GM18951 (cell line): ENCODE measurements at regions not wholly inside any gene's neighbourhood (a gene's known extent, or its start where the extent isn't known, plus 50 kb on each side); places are given as distances from the start of the nearest gene placed in this dataset.

Experiments
- POLR2A ChIP-seq: IDR thresholded peaks from 4 replicates; pipeline ENCODE4 v1.6.1; 2011; ENCODE audit warnings: mild to moderate bottlenecking; ENCODE audit not compliant: insufficient read length, insufficient read depth; ENCODE audit errors: extremely low read depth
- in situ Hi-C: fragments of 300-500 bp; cut with MboI; formaldehyde crosslinking; loops from one replicate; pipeline ENCODE4 v1.12.0; 2022; ENCODE audit warnings: low sequenced_read_pairs, mixed read lengths, inconsistent platforms; ENCODE audit not compliant: unreplicated experiment

DNA sequence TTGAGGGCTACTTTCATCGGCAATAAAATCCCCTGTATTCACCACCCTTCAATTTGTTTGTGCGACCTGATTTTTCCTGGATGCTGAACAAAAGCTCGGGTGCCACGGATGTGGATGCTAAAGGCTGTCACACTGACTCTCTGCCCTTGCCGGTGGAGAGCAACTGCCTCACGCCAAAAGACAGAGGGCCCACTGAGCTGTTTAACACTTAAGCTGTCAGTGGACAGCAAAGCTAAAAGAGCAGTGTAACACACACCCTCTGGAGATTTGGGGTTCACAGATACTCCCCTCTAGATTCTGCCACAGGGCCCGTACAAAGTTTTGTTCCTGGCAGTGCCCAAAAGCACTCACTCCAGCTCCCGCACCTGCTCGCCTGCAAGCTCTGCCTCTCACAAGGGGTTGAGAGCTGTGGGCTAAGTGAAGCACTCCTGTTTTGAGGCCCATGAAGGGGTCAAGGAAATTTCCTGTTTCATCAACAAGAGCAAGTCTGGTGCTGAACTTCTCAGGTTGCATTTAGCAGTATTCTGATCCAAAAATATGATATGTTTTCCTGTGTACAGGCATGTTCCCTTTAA, 1571.9 kb downstream of the ADGRL3 start:
- in situ Hi-C loops: no loop called here
- no peak for TF ChIP-seq POLR2A

DNA sequence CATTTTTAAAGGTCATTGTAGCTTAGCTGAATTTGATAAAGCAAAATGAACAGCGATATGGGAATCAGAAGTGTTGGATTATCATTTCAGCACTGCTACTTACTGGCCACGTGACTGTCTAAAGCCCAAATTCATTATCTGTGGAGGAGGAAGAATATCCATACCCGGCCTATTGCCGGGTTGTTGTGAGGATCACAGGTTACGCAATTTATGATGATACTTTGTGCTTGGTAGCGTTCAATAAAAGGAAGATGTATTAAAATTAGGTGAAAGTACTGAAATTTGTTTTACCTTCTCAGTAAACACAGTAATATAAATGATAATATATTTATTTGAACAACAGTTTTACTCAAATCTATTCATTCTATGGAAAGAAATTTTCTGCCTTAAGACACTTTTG, 1540.2 kb downstream of the ADGRL3 start:
- TF ChIP-seq POLR2A: no peak
- in situ Hi-C loops: no loop called here

DNA sequence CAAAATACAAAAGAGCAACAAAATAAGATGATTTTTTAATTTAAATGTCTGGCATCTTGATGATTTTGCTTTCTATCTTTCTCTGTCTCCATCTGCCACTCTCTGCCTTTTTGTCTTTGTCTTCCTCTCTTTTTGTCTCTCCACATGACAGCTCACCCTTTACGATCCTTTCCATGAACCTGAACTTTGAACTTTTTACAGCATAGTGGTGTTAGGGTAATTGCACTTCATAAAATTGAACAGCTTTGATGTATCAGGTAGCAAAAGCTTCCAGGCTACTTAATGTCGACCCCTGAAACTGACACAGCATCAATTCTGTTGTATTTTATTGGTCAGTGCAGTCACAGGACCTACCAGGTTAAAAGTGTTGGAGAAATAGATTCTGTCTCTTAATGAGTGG, 1517.0 kb downstream of the ADGRL3 start:
- no peak for TF ChIP-seq POLR2A

DNA sequence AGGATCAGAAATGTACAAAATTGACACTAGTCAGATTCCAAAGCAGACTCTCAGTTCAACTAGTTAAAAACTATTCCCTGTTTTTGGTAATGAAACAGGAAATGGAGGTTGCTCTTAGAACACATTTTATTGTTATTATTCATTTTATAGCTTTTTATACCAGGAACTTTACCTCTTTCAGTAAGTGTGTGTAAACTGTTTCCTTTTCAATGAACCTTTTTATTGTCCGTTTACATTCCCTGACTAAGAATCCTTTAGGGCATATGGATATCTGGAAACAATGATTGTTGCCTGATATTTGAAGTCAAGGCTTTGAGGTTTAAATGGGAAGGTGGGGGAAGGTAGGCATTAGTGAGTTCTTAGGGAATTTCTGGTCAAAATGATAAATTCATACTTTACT, 1511.4 kb downstream of the ADGRL3 start:
- in situ Hi-C loops: no loop called here
- no peak for TF ChIP-seq POLR2A

More for the DNA sequence above, 1517.0 kb downstream of the ADGRL3 start:
- in situ Hi-C loops: no loop called here

DNA sequence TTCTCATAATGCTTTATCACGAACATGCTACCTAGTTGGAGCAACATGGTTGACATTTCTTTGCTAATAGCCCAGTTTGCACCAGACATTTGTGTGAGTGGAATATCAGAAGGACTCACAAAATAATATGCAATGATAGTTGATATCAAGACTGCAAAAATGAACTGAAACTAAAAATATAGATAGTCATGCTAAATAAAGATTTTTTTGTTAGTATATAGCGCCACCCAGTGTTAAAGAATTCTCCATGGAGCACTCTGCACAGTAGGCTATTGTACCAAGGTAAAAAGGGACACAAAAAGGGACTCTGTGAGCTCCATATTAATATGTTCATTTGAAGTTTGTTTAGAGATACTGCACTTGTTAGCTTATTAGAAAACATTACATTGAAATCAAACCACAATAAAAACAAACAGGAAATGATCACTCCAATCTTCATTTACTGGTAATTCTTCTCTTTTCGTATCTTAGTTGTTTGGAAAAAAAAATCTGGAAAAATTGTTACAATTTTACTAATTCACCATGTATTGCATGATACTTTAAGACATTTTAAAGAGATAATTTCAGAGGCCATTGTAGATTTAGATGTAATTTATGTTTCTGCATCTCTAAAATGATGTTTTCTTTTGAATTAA, 1509.6 kb downstream of the ADGRL3 start:
- no peak for TF ChIP-seq POLR2A
- in situ Hi-C loops: no loop called here

DNA sequence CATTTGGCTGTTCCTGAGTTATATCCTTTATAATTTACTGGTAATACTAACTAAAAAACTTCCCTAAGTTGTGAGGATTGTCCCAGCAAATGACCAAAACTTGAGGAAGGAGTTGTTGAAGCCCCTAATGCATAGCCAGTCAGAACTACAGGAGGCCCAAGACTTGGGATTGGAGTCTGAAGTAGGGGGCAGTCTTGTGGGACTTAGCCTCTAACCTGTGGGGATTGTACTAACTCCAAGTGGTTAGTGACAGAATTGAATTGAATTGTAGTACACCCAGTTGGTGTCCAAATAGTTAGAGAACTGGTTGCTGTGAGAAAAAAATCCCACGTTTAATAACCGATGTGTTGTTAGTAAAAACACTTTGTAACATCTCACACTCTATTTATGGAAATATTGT, 1506.3 kb downstream of the ADGRL3 start:
- in situ Hi-C loops: no loop called here
- no peak for TF ChIP-seq POLR2A

DNA sequence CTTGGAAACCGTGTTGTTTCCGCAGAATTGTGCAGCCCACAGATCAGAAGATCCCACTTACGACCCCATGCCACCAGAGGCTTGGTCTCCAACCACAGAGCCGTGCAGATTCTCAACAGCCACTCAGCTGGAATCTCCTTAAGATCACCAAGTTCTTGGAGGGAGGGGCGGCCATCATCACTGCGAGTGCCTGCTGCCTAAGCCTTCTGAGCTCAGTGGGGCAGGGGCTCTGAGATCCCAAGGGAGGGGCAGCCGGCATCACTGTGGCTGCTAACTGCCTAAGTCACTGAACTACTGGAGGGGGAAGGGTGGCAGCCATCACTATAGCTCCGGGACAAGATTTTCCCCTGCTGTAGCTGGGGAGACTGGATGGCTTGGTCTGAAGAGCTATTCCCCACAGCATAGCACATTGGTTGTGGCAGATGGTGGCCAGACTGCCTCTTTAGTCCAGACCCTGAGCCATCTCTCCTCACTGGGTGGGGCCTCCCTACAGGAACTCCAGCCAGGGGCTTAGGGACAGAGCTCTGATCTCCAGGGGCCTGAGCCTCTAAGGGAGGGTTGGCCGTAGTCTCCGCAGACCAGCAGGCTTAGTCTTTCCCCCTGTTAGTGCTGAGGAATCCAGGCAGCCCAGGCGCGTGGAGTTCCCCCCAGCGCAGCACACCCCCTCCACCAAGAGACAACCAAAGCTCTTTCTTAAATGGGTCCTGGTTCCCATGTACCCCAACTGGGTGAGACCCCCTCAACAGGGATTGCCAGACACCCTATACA, 1483.9 kb downstream of the ADGRL3 start:
- in situ Hi-C loops: no loop called here
- TF ChIP-seq POLR2A: no peak

DNA sequence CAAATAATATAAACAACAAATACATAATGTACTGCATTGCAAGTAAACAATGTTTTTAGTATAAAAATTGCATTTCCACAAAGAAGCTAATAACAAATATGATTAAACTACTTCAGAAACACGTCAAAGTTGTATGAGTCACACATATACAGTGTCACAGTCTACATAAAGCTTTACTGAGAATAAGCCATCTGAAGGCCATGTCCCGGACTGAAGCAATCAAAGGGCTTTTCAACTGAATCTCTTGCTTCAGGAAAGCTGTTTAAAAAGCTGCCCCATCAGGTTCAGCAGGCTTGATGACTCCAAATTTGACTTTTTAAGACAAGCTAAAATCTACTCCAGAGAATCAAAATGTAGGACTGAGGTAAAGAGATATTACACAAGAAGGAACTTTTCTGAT, 1476.8 kb downstream of the ADGRL3 start:
- in situ Hi-C loops: no loop called here

DNA sequence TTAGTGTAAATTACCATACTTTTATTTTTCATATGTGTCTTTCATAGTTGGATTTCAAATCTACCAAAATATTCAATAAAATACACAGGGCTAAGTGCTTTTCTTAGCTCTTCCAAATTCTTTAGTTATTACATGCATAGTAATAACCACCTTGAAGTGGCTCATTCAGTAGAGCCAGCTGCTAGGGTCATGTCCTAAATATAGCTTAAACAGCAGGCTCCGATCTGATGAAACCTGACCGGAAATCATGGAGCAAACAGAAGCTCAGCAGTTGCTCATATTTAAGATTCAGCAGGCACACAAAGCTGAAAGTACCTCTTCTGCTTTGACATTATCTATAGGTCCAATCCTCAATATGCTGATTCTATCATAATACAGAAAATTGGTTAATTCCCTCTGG, 1470.4 kb downstream of the ADGRL3 start:
- no peak for TF ChIP-seq POLR2A
- in situ Hi-C loops: no loop called here

More for the DNA sequence above, 1476.8 kb downstream of the ADGRL3 start:
- no peak for TF ChIP-seq POLR2A

DNA sequence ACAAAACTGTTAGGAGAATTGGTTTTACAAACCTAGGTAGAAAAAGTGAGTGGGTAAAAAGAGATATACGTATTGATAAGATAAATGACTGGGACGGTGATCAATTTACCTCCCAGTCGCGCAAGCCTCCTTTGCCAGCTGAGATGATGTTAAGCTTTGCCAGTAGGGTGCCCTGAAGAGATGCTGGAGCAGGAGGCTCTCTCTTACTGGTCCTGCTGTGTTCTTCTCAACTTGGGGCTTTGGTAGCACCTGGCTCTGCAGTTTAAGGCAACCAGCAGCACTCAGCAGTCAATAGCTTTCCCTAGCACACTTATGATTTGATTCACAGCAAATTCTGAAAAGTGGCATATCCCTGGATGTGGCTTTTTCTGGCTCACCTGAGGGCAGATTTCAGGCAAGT, 1461.7 kb downstream of the ADGRL3 start:
- TF ChIP-seq POLR2A: no peak
- in situ Hi-C loops: no loop called here

DNA sequence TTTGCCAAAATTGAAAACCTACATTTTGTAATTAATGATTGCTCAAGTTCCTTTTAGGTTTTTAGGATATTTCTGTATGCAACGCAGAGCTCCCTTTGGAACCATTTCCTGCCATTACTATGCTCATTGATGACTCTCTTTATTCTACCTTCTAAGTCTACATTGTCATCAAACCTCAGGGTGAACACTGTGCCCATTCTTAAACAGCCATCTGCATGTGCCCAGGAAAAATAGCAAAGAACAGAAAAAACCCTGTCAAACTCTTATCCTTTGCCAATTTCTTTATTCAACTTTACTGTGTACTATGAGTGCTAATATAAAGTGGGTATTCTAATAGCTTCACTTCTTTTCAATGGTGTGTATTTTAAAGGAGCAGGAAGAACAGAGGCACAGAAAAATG, 1455.9 kb downstream of the ADGRL3 start:
- TF ChIP-seq POLR2A: no peak
- in situ Hi-C loops: no loop called here

DNA sequence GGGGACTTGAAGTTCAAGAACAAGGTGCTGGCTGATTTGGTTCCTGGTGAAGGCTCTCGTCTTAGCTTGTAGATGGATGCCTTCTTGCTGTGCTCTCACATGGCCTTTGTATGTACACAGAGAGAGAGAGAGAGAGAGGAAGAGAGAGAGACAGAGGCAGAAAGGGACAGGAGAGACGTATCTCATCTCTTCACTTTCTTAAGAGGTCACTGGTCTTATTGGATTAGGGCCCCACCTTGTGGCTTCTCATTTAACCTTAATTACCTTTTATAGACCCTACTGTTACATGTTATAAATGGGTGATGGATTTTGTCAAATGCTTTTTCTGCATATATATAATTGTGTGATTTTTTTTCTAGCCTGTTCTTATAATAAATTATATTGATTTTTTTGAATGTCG, 1444.2 kb downstream of the ADGRL3 start:
- TF ChIP-seq POLR2A: no peak
- in situ Hi-C loops: no loop called here

DNA sequence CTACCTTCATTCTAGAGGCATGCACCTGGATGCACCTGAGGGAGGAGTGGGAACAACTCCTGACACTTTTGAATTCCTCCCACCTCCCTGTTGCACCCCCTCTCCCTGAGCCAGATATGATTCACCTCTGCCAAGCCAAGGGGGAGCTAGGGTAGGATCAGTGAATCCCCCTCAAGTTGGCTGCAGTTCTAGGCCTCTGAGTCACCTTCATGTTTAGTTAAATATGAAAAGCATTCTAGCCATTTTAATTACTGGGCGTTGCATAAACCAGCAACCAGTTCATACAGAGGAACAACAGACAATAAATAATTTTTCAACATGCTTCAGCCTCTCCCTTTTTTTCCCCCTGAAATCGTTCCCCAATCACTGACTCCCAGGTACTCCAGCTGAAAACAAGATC, 1440.2 kb downstream of the ADGRL3 start:
- in situ Hi-C loops: no loop called here
- TF ChIP-seq POLR2A: no peak

DNA sequence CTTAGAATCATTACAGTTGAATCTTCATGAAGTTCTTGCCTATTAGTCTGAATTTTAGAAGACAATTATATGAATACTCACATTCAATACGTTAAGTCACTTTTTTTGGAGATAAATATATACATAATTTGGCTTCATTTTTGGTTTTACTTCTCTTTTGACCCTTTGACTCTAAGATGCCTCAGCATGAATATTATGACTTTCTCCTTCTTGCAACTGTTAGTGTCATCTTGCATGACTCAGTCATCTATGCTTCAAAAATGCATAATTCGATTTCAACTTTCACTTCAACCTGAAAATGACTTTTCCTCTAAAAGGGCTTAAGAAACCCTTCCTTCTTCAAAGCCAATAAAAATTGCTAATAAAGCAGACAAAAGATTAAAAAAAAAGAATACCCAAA, 1427.5 kb downstream of the ADGRL3 start:
- in situ Hi-C loops: no loop called here
- TF ChIP-seq POLR2A: no peak

DNA sequence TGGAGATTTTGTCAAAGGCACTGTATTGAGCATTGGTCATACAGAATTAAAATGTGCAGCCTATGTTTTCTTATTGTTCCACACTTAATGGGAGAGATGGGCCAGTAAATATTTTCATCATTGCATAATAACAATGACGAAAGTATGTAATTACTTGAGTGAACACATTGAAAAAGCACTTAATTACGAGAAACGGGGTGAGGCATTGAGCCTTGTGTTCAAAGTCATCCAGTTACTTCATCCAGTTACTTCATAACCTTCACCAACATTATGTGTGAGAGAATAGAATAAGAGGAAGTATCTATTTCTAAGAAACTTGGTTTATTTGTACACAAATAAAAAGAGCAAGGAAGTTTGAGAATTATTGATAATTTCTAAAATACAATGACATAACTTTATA, 1427.0 kb downstream of the ADGRL3 start:
- in situ Hi-C loops: no loop called here
- TF ChIP-seq POLR2A: no peak

DNA sequence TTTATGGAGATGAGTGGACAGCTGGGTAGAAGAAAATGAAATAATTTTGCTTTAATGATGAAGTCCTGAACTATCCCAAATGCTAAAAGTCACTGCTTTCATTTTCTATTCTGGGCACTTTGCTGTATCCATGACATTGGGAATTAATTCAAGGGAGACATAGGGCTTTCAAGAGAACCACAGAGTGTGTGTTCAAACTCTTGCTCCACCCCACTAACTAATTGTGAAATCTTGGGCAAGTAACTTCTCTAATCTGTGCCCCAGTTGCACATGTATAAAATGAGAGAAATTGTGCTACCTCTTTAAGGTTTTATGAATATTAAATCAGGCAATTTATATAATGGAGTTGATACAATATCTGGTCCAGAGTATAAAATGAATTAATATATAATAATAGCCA, 1422.0 kb downstream of the ADGRL3 start:
- no peak for TF ChIP-seq POLR2A
- in situ Hi-C loops: no loop called here
